GM12865 (cell line): ENCODE measurements at regions not wholly inside any gene's neighbourhood (a gene's known extent, or its start where the extent isn't known, plus 50 kb on each side); places are given as distances from the start of the nearest gene placed in this dataset.

ENCODE experiments used
- DNase-seq: peaks from one replicate; pipeline ENCODE4 v3.0.0; 2010; ENCODE audit warnings: low read depth
- H3K4me3 ChIP-seq: 2 replicates; pipeline ENCODE4 v1.5.1; 2011; ENCODE audit warnings: mild to moderate bottlenecking, low read depth, low read length, control low read depth
- TF ChIP-seq, protein P1 (sequence below): IDR thresholded peaks from 2 replicates; pipeline ENCODE4 v1.5.1; 2011; ENCODE audit warnings: low read length, control low read depth, low read depth, inconsistent platforms; ENCODE audit not compliant: insufficient read depth; ENCODE audit errors: missing control alignments

DNA sequence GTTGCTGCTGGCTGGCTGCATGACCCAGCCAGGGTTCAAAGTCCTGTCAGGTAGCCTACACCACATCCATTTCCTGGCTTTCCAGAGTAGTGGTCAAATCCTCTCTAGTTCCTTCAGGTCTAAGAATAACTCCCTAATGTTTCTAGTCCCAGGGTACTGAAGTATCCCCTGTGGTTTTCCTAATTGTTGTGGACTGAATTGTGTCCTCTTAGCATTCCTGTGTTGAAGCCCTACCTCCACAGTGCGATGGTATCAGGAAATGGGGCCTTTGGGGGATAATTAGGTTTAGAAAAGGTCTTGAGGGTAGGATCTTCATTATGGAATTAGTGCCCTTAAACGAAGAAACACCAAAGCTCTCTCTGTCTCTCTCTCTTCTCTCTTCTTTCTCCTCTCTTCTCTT lies 191.8 kb upstream of the CCNG1 start:
- no peak overlapping the region for H3K4me3 ChIP-seq
- TF ChIP-seq, protein P1, sequence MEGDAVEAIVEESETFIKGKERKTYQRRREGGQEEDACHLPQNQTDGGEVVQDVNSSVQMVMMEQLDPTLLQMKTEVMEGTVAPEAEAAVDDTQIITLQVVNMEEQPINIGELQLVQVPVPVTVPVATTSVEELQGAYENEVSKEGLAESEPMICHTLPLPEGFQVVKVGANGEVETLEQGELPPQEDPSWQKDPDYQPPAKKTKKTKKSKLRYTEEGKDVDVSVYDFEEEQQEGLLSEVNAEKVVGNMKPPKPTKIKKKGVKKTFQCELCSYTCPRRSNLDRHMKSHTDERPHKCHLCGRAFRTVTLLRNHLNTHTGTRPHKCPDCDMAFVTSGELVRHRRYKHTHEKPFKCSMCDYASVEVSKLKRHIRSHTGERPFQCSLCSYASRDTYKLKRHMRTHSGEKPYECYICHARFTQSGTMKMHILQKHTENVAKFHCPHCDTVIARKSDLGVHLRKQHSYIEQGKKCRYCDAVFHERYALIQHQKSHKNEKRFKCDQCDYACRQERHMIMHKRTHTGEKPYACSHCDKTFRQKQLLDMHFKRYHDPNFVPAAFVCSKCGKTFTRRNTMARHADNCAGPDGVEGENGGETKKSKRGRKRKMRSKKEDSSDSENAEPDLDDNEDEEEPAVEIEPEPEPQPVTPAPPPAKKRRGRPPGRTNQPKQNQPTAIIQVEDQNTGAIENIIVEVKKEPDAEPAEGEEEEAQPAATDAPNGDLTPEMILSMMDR: no peak
- no peak for DNase-seq

DNA sequence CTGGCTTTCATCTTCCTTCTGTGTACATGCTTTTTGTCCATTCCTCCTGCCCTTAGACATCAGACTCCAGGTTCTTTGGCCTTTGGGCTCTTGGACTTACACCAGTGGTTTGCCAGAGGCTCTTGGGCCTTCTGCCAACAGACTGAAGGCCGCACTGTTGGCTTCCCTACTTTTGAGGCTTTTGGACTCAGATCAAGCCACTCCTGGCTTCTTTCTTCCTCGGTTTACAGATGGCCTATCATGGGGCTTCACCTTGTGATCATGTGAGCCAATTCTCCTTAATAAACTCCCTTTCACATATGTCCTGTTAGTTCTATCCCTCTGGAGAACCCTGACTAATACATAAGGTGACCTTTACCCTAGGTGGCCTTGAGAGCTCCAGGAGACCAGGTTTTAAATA lies 189.1 kb upstream of the CCNG1 start:
- TF ChIP-seq, protein P1: no peak
- no peak for DNase-seq
- no peak overlapping the region for H3K4me3 ChIP-seq

DNA sequence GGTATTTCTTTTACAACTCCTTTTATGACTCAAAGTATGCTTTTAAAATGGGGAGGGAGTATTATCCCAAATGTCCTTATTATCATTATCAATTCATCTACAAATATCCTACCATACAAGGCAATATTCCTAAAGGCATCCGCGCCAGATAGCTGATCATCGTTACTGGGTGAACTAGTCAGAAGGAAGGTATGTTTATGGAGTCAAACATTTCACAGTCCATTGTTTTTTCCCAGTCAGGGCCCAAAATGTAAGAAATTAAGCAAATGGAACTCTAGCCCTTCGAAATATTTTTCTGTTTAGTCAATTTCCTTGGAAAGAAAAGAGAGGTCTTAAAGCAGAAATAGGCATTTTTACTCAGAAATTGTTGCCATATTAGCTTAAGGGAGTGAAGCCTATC lies 188.5 kb upstream of the CCNG1 start:
- TF ChIP-seq, protein P1: no peak
- no peak for DNase-seq
- no peak overlapping the region for H3K4me3 ChIP-seq

DNA sequence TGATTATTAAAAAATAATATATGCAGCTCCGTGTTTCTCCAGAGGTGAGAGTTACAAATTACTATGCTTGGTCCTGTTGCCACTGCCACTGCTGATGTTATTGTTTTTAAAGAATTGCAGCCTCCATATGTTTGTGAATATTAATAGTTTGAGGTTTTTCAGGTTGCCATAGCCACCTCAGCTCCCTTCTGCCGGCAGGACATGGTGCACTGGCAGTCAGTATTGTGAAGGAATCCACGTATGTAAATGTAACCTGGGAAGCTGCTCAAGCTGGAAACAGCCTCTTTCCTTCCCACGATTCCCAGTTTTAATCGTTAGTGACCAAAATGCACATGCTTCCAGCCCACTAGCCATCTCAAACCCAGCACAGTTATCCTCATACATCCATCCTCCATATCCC lies 184.4 kb upstream of the CCNG1 start:
- no peak overlapping the region for H3K4me3 ChIP-seq
- DNase-seq: no peak
- TF ChIP-seq, protein P1: no peak

DNA sequence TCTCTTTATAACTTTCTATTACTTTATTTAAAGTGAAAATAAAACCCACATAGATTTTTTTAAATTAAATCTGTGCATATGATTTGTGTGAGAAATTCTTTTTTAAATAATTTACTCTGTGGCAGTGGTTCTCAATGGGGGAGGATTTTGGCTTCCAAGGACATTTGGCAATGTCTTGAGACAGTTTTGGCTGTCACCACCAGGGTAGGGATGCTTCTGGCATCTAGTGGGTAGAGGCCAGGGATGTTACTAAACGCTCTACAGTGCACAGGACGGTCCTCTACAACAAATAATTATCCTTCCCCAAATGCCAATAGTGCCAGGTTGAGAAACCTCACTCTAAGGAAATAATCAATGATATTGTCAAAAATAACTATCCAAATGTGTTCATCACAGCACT lies 177.9 kb upstream of the CCNG1 start:
- TF ChIP-seq, protein P1: no peak
- H3K4me3 ChIP-seq: no peak overlapping the region
- DNase-seq: no peak

DNA sequence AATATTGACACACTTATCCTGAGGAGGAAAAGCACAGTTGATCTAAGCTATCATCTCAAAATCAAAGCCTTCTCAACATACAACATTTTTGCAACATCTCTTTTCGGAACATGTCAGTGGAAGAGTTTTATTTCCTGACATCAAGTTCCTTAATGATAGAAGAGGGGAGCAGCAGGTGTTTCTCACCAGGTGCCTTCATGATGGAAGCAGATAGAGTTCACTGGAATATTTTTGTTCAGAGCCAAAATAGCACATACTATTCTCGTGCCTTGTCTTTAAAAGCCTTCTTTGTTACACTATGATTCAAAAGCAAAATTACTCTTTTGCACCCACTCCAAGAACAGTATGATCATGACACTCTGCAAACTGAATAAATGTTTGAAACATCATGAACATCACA lies 176.9 kb upstream of the CCNG1 start:
- TF ChIP-seq, protein P1: no peak
- H3K4me3 ChIP-seq: no peak overlapping the region
- no peak for DNase-seq

DNA sequence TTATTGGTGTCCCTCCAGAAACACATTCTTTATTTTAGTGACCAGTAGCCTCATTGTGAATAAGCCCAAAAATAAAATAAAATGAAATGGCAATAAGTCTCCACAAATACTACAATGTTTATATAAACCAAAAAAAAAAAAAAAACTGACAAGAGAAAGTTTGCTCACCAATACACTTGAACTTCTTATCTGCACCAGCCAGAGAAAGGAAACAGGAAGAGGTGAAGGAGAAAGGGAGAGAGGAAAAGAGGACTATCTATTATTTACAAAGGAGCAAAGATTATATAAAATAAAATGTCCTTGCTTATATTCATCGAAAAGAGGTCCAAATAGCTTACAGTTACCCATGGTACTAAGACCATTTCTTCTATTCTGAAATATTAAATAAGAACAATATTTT lies 176.4 kb upstream of the CCNG1 start:
- TF ChIP-seq, protein P1: no peak
- DNase-seq: no peak
- H3K4me3 ChIP-seq: no peak overlapping the region
